ENCODE measurements at regions not wholly inside any gene's neighbourhood (a gene's known extent, or its start where the extent isn't known, plus 50 kb on each side); places are given as distances from the start of the nearest gene placed in this dataset.

GRCh38 chr7:70920876-70921275 lies 211.1 kb upstream of the GALNT17 start:
- DNase-seq, result no peak
- no peak for TF ChIP-seq POLR2A (IDR thresholded peaks at IDR 0.05)
- TF ChIP-seq EP300 (IDR thresholded peaks at IDR 0.05), result no peak
- no peak for TF ChIP-seq POLR2AphosphoS5 (IDR thresholded peaks at IDR 0.05)
- TF ChIP-seq, protein P1, sequence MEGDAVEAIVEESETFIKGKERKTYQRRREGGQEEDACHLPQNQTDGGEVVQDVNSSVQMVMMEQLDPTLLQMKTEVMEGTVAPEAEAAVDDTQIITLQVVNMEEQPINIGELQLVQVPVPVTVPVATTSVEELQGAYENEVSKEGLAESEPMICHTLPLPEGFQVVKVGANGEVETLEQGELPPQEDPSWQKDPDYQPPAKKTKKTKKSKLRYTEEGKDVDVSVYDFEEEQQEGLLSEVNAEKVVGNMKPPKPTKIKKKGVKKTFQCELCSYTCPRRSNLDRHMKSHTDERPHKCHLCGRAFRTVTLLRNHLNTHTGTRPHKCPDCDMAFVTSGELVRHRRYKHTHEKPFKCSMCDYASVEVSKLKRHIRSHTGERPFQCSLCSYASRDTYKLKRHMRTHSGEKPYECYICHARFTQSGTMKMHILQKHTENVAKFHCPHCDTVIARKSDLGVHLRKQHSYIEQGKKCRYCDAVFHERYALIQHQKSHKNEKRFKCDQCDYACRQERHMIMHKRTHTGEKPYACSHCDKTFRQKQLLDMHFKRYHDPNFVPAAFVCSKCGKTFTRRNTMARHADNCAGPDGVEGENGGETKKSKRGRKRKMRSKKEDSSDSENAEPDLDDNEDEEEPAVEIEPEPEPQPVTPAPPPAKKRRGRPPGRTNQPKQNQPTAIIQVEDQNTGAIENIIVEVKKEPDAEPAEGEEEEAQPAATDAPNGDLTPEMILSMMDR (IDR thresholded peaks at IDR 0.05), result no peak
- ATAC-seq (ENCODE audit: low FRiP score in 2 of 2), result no peak
- H3K36me3 ChIP-seq, result no peaks in the 10 kb centered on the region
- no peak overlapping the region for H3K27ac ChIP-seq
- H3K9me3 ChIP-seq, result no peaks in the 10 kb centered on the region
- no peaks in the 10 kb centered on the region for H3K27me3 ChIP-seq
- WGBS, 2 donors, result 56 to 71% methylated on average over 1 of the region's 1 CpG
- no peaks in the 10 kb centered on the region for H3K4me1 ChIP-seq
- H3K4me3 ChIP-seq, result no peak overlapping the region

DNA sequence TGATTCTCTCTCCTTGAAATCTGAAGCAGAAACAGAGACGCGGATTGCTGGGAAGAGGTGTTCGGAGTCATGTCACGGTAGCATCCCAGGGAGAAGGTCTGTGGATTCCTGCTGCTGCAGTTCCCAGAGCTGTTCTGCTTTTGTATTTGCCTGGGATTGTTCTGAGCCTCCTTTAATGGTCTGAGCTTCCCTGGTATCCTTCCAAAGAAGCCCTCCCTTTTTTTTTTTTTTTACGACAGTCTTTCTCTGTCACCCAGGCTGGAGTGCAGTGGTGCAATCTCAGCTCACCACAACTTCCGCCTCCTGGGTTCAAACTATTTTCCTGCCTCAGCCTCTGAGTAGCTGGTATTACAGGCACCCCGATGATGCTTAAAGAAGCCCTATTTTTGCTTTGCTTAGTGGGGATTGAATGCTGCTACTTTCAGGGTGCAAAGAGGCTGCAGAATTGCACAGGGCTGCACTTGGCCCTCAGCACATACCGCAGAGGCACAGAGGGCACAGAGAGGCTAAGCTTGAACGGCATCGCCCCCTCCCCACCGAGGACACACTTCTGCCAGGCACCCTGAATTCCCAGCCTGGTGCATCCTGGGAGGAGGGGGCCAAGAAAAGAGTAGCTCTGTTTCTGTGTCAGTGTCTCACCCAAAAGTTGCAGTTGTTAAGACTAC lies 208.6 kb upstream of the GALNT17 start:
- Histone ChIP-seq H3K4me1 (no peaks in the 10 kb centered on the region), H3K4me3 (no peak overlapping the region), H3K9me3 (no peaks in the 10 kb centered on the region), H3K27me3 (no peaks in the 10 kb centered on the region), H3K27ac (no peak overlapping the region), H3K36me3 (no peaks in the 10 kb centered on the region)
- 52 to 67% methylated on average over 7 to 11 of the region's 11 CpGs for WGBS, 2 donors
- ATAC-seq (ENCODE audit: low FRiP score in 2 of 2) (no peak), DNase-seq (no peak)
- no peak for TF ChIP-seq EP300 (IDR thresholded peaks at IDR 0.05)
- TF ChIP-seq, protein P1 (IDR thresholded peaks at IDR 0.05), result no peak
- no peak for TF ChIP-seq POLR2AphosphoS5 (IDR thresholded peaks at IDR 0.05)
- TF ChIP-seq POLR2A (IDR thresholded peaks at IDR 0.05), result no peak

DNA sequence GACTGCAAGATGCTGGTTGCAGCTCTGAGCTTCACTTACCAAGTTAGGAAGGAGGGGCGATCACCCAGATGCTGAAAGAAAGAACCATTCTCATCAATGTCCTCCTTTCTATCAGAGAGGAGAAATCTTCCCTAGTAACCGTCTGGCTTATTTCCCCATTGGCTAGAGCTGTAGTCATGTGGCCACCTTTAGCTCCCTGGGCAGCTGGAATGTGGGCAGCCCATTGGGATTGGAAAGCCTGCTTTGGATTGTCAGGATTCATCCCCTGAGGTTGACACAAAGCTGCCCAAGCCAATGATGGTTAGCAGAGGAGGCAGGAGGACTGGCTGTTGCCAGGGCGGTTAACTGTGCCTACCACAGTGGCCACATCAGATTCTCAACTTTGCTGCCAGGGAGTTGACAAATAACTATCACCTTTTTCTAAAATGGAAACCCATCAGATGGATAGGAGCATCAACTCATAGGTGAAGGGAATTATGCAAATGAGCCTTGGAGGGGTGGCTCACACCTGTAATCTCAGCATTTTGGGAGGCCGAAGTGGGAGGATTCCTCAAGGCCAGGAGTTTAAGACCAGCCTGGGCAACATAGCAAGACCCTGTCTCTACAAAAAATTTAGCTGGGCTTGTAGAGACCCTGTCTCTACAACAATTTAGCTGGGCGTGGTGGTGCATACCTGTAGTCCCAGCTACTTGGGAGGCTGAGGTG lies 206.4 kb upstream of the GALNT17 start:
- no peak for DNase-seq
- WGBS, 2 donors, result 79 to 80% methylated on average over 4 to 5 of the region's 5 CpGs
- no peaks in the 10 kb centered on the region for H3K9me3 ChIP-seq
- H3K4me3 ChIP-seq, result no peak overlapping the region
- no peaks in the 10 kb centered on the region for H3K27me3 ChIP-seq
- no peaks in the 10 kb centered on the region for H3K4me1 ChIP-seq
- no peaks in the 10 kb centered on the region for H3K36me3 ChIP-seq
- TF ChIP-seq, protein P1 (IDR thresholded peaks at IDR 0.05), result no peak
- TF ChIP-seq POLR2A (IDR thresholded peaks at IDR 0.05), result no peak
- TF ChIP-seq EP300 (IDR thresholded peaks at IDR 0.05), result no peak
- no peak for TF ChIP-seq POLR2AphosphoS5 (IDR thresholded peaks at IDR 0.05)
- ATAC-seq (ENCODE audit: low FRiP score in 2 of 2), result no peak
- H3K27ac ChIP-seq, result no peak overlapping the region

GRCh38 chr7:70926666-70927065 lies 205.3 kb upstream of the GALNT17 start:
- H3K4me1 ChIP-seq, result no peaks in the 10 kb centered on the region
- TF ChIP-seq, protein P1 (IDR thresholded peaks at IDR 0.05), result no peak
- TF ChIP-seq POLR2AphosphoS5 (IDR thresholded peaks at IDR 0.05) (no peak), EP300 (IDR thresholded peaks at IDR 0.05) (no peak), POLR2A (IDR thresholded peaks at IDR 0.05) (no peak)
- no peaks in the 10 kb centered on the region for H3K27me3 ChIP-seq
- H3K27ac ChIP-seq, result no peak overlapping the region
- DNase-seq (no peak), ATAC-seq (ENCODE audit: low FRiP score in 2 of 2) (no peak)
- WGBS, 2 donors, result 65 to 75% methylated on average over 4 of the region's 4 CpGs
- no peaks in the 10 kb centered on the region for H3K9me3 ChIP-seq
- H3K4me3 ChIP-seq, result no peak overlapping the region
- no peaks in the 10 kb centered on the region for H3K36me3 ChIP-seq

Measured in upper lobe of left lung (tissue), 6 donors.